Ovary (tissue), 7 donors: ENCODE measurements at regions not wholly inside any gene's neighbourhood (a gene's known extent, or its start where the extent isn't known, plus 50 kb on each side); places are given as distances from the start of the nearest gene placed in this dataset.

Source experiments
- DNase-seq, 5 donors: peaks; one replicate each; pipeline ENCODE4 v3.0.0-alpha.2; 2019 to 2020
- H3K27ac ChIP-seq, 2 donors: fragments of 200-600 bp; one replicate each; pipeline versions ENCODE4 v1.5.1 to v1.8.0; 2019 to 2022
- H3K27me3 ChIP-seq: fragments of 200-600 bp; one replicate; pipeline ENCODE4 v1.8.0; 2022
- H3K36me3 ChIP-seq: fragments of 200-600 bp; sonication (generic); one replicate; pipeline ENCODE4 v1.5.1; 2019
- H3K4me1 ChIP-seq: one replicate; pipeline ENCODE4 v1.8.1; 2013; ENCODE audit warnings: mild to moderate bottlenecking, moderate library complexity; ENCODE audit not compliant: insufficient read depth
- H3K4me3 ChIP-seq: fragments of 200-600 bp; sonication (generic); one replicate; pipeline ENCODE4 v1.5.1; 2017
- H3K9me3 ChIP-seq, 2 donors: fragments of 200-600 bp in 1 of 2; sonication (generic) in 1 of 2; one replicate each; pipeline versions ENCODE4 v1.5.1 to v1.8.1; 2013 to 2019; ENCODE audit warnings: mild to moderate bottlenecking in 1 of 2, moderate library complexity in 1 of 2
- EP300 ChIP-seq: sonication (generic); formaldehyde crosslinking; IDR thresholded peaks from one replicate; pipeline ENCODE4 v1.6.1; 2017; ENCODE audit warnings: antibody characterized with exemption
- POLR2A ChIP-seq: fragments of 450-650 bp; IDR thresholded peaks from one replicate; pipeline ENCODE4 v1.6.1; 2017; ENCODE audit warnings: antibody characterized with exemption, mild to moderate bottlenecking, moderate library complexity
- WGBS, 3 donors: extraction: QIAGEN DNeasy Blood & Tissue Kit in 1 of 3; methylation state at CpG; one replicate each; pipeline versions ENCODE4 v1.1.5 to v1.1.7; 2013 to 2017; 5-methylcytosine and 5-hydroxymethylcytosine counted together
- intact Hi-C, 4 donors: fragments of 100-400 bp; cut with DNase I; formaldehyde crosslinking; loops; one replicate each; pipeline versions ENCODE4 v1.11.0 to v1.15.1; 2022 to 2023
- TF ChIP-seq, protein P1 (sequence below), 3 donors: fragments of 450-650 bp in 2 of 3; fragments of 200-600 bp in 1 of 3; IDR thresholded peaks; one replicate each; pipeline versions ENCODE4 v1.5.1 to v1.8.0; 2016 to 2022; ENCODE audit warnings: antibody characterized with exemption in 3 of 3, mild to moderate bottlenecking in 1 of 3
- donor health status: DM: no; HTN: no; CAD: no; lungs with moderate emphysema.
- donor health status: DM: no; HTN: no; CAD: no.
- donor health status: Bipolar disorder and iron deficiency.
- donor health status: DM: no; HTN: no; CAD: no.
- donor health status: DM: yes; HTN: yes; CAD: no.

DNA sequence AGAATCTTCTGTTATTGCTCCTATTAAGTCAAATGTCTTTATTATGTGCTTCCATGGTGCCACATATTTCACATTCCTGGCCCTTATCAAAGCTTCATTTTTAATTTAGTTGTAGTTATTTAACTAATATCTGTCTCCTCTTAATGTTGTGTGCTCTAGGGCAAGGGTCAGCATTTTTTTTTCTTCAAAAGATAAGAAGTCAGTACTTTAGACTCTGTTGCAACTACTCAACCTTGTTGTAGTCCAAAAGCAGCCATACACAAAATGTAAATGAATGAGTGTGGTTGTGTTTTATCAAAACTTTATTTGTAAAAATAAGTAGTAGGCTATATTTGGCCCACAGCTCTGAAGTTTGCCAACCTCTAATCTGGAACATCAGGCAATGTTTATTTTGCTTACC, 394.7 kb upstream of the CBLB start:
- intact Hi-C loops = no loop called here
- Histone ChIP-seq H3K27ac (no peak overlapping the region), H3K36me3 (no peaks in the 10 kb centered on the region), H3K4me3 (no peak overlapping the region), H3K4me1 (peaks cover 5% of the 10 kb centered on the region), H3K9me3 (no peaks in the 10 kb centered on the region), H3K27me3 (no peaks in the 10 kb centered on the region)
- TF ChIP-seq EP300 = no peak
- TF ChIP-seq POLR2A = no peak
- TF ChIP-seq, protein P1, sequence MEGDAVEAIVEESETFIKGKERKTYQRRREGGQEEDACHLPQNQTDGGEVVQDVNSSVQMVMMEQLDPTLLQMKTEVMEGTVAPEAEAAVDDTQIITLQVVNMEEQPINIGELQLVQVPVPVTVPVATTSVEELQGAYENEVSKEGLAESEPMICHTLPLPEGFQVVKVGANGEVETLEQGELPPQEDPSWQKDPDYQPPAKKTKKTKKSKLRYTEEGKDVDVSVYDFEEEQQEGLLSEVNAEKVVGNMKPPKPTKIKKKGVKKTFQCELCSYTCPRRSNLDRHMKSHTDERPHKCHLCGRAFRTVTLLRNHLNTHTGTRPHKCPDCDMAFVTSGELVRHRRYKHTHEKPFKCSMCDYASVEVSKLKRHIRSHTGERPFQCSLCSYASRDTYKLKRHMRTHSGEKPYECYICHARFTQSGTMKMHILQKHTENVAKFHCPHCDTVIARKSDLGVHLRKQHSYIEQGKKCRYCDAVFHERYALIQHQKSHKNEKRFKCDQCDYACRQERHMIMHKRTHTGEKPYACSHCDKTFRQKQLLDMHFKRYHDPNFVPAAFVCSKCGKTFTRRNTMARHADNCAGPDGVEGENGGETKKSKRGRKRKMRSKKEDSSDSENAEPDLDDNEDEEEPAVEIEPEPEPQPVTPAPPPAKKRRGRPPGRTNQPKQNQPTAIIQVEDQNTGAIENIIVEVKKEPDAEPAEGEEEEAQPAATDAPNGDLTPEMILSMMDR (IDR thresholded peaks at IDR 0.05) = no peak
- DNase-seq = no peak

DNA sequence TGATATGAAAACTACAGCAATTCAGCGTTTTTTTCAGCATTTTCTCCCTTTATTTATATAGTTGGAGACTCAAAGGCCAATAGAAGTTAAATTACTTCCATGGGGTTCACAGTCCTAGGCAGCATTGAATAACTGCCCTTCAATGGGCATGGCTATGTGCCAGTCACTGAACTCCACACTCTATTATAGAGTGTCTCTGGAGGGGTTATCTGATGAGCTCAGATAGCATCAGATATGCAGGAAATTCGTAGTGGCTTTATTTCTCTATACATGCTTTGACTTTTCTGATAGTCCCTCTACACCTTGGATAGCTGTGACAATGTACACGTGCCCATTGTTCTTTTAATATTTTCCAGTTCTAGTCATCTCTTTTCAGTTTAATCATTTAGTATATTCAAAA, 396.9 kb upstream of the CBLB start:
- Histone ChIP-seq H3K36me3 (no peaks in the 10 kb centered on the region), H3K9me3 (no peaks in the 10 kb centered on the region), H3K4me1 (peaks cover 5% of the 10 kb centered on the region), H3K27me3 (no peaks in the 10 kb centered on the region), H3K4me3 (no peak overlapping the region), H3K27ac (no peak overlapping the region)
- DNase-seq = no peak
- no peak for TF ChIP-seq POLR2A
- TF ChIP-seq, protein P1 (IDR thresholded peaks at IDR 0.05) = no peak
- no peak for TF ChIP-seq EP300
- 39 to 46% (median 45%) methylated on average over 3 of the region's 3 CpGs for WGBS, 3 donors
- intact Hi-C loops = no loop called here

DNA sequence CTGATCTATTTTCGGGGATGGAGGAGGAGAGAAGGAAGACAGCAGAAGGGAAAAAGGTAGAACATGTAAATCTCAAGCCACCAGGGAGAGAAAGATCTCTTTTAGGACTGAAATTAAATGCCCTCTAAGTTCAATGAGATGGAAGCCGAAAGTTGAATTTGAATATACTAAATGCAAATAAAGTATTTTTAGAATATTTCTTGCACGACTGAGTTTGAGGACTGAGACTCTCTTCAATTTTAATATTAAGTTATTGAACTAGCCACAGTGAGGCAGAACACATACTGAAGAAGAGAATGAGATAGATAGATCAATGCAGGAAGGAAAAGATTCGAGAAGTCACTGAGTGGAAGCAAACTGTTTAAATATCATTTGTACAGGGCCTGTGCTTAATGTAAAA, 399.9 kb upstream of the CBLB start:
- Histone ChIP-seq H3K4me3 (no peak overlapping the region), H3K27ac (no peak overlapping the region), H3K27me3 (no peaks in the 10 kb centered on the region), H3K36me3 (no peaks in the 10 kb centered on the region), H3K4me1 (no peaks in the 10 kb centered on the region), H3K9me3 (no peaks in the 10 kb centered on the region)
- TF ChIP-seq EP300 (no peak), POLR2A (no peak)
- TF ChIP-seq, protein P1 (IDR thresholded peaks at IDR 0.05) = no peak
- DNase-seq = no peak
- intact Hi-C loops = no loop called here
- WGBS, 3 donors = 85 to 96% (median 93%) methylated on average over 4 of the region's 4 CpGs

DNA sequence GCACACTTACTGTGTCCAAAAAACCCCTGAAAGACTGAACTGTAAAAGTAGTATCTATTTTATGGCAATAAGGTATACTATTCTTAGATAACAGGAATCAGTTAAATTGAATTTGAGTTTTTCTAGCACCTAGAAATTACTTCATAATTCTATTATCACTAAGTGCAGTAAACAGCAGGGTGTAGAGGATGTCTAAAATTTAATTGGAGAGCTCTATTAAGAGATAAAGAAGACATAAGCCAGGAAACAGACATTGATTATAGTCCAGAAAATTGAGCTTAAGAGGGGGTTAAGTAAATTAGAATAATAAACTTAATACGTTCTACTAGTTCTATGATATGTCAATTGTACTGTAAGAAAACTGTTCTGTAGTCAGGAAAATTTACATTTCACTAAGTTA, 403.5 kb upstream of the CBLB start:
- H3K4me1 ChIP-seq = no peaks in the 10 kb centered on the region
- no peak overlapping the region for H3K4me3 ChIP-seq
- no peak for DNase-seq
- no peak overlapping the region for H3K27ac ChIP-seq
- no peaks in the 10 kb centered on the region for H3K9me3 ChIP-seq
- no peaks in the 10 kb centered on the region for H3K27me3 ChIP-seq
- WGBS, 3 donors = 82 to 85% (median 84%) methylated on average over 1 of the region's 1 CpG
- intact Hi-C loops = no loop called here
- no peaks in the 10 kb centered on the region for H3K36me3 ChIP-seq
- TF ChIP-seq EP300 = no peak

DNA sequence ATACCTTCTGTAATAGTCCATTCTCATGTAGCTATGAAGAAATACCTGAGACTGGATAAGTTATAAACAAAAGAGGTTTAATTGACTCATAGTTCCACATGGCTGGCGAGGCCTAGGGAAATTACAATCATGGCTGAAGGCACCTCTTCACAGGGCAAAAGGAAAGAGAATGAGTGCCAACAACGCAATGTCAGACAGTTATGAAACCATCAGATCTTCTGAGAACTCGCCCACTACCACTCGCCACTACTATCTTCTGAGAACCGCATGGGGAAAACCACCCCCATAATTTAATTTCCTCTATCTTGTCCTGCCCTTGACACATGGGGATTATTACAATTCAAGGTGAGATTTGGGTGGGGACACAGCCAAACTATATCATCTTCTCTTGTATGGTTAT, 406.8 kb upstream of the CBLB start:
- WGBS, 3 donors = 58% methylated on average over 5 of the region's 5 CpGs

More for the DNA sequence above, 406.8 kb upstream of the CBLB start:
- Histone ChIP-seq H3K4me3 (no peak overlapping the region), H3K36me3 (no peaks in the 10 kb centered on the region), H3K27ac (no peak overlapping the region), H3K27me3 (no peaks in the 10 kb centered on the region), H3K9me3 (no peaks in the 10 kb centered on the region), H3K4me1 (no peaks in the 10 kb centered on the region)
- TF ChIP-seq EP300 = no peak
- TF ChIP-seq POLR2A = no peak
- TF ChIP-seq, protein P1 (IDR thresholded peaks at IDR 0.05) = no peak
- DNase-seq = no peak
- intact Hi-C loops = no loop called here
